PFSK-1 (cell line): ENCODE measurements at regions not wholly inside any gene's neighbourhood (a gene's known extent, or its start where the extent isn't known, plus 50 kb on each side); places are given as distances from the start of the nearest gene placed in this dataset.

ENCODE experiments used
- POLR2AphosphoS5 ChIP-seq: IDR thresholded peaks from 2 replicates; pipeline ENCODE4 v1.6.1; 2012; ENCODE audit warnings: low read depth, mild to moderate bottlenecking, control low read depth, low read length, moderate library complexity
- SIN3A ChIP-seq: IDR thresholded peaks from 2 replicates; pipeline ENCODE4 v1.6.1; 2012; ENCODE audit warnings: mild to moderate bottlenecking, low read length, moderate library complexity, borderline replicate concordance; ENCODE audit not compliant: insufficient read depth
- TAF1 ChIP-seq: IDR thresholded peaks from 2 replicates; pipeline ENCODE4 v1.6.1; 2012; ENCODE audit warnings: low read length, control low read depth, borderline replicate concordance; ENCODE audit not compliant: insufficient read depth
- TF ChIP-seq, protein P1 (sequence below), 2 experiments: IDR thresholded peaks; 2 replicates each; pipeline versions ENCODE4 v1.6.1 to v1.8.0; 2011 to 2012; ENCODE audit warnings: low read depth in 2 of 2, low read length in 2 of 2, control low read depth in 1 of 2, inconsistent platforms in 1 of 2, mild to moderate bottlenecking in 1 of 2, moderate library complexity in 1 of 2; ENCODE audit not compliant: insufficient read depth in 1 of 2

DNA sequence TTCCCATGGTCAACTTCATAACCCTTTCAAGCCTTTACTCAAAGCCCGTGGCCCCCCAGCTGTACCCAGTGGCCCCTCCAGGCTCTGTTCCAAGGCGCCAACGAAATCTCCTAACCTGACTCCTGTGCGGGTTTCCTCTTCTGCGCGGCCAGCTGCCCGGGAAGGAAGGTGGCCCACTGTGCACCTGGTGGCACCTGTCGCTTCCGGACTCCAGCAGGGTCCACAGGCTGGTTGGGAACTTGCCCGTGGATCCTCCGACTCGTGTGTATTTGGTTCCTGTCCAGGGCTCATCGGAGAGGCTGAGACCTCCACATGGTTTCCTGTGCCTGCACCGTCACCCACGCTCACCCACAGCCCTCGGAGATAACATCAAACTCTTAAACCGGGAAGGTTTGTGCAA lies 335.4 kb downstream of the BRD1 start:
- TF ChIP-seq SIN3A = no peak
- TF ChIP-seq, protein P1, sequence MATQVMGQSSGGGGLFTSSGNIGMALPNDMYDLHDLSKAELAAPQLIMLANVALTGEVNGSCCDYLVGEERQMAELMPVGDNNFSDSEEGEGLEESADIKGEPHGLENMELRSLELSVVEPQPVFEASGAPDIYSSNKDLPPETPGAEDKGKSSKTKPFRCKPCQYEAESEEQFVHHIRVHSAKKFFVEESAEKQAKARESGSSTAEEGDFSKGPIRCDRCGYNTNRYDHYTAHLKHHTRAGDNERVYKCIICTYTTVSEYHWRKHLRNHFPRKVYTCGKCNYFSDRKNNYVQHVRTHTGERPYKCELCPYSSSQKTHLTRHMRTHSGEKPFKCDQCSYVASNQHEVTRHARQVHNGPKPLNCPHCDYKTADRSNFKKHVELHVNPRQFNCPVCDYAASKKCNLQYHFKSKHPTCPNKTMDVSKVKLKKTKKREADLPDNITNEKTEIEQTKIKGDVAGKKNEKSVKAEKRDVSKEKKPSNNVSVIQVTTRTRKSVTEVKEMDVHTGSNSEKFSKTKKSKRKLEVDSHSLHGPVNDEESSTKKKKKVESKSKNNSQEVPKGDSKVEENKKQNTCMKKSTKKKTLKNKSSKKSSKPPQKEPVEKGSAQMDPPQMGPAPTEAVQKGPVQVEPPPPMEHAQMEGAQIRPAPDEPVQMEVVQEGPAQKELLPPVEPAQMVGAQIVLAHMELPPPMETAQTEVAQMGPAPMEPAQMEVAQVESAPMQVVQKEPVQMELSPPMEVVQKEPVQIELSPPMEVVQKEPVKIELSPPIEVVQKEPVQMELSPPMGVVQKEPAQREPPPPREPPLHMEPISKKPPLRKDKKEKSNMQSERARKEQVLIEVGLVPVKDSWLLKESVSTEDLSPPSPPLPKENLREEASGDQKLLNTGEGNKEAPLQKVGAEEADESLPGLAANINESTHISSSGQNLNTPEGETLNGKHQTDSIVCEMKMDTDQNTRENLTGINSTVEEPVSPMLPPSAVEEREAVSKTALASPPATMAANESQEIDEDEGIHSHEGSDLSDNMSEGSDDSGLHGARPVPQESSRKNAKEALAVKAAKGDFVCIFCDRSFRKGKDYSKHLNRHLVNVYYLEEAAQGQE (IDR thresholded peaks at IDR 0.05; ENCODE audit: insufficient read depth in 1 of 2, low read depth in 2 of 2, low read length in 2 of 2) = no peak
- no peak for TF ChIP-seq POLR2AphosphoS5
- TF ChIP-seq TAF1 = no peak
